ENCODE measurements at regions not wholly inside any gene's neighbourhood (a gene's known extent, or its start where the extent isn't known, plus 50 kb on each side); places are given as distances from the start of the nearest gene placed in this dataset.

DNA sequence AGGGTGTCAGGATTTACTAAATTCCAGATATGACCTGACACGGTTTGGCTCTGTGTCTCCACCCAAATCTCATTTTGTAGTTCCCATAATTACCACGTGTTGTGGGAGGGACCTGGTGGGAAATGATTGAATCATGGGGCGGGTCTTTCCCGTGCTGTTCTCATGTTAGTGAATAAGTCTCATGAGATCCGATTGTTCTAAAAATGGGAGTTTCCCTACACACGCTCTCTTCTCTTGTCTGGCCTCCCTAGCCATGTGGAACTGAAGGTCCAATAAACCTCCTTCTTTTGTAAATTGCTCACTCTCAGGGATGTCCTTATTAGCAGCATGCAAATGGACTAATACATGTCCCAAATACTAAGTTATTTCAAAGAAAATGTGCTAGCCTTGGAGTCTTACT is 121.1 kb downstream of the CENPW start:
- Histone ChIP-seq H3K4me2 (ENCODE audit: insufficient read depth, low read length) (no peak overlapping the region), H3K79me2 (ENCODE audit: insufficient read depth, low read length) (no peaks in the 10 kb centered on the region), H3K9me3 (ENCODE audit: low read depth, low read length) (no peaks in the 10 kb centered on the region), H3K27me3 (ENCODE audit: insufficient read depth, low read length) (no peaks in the 10 kb centered on the region), H3K4me3 (ENCODE audit: insufficient read depth, low read length) (no peak overlapping the region), H3K27ac (ENCODE audit: low read depth, low read length) (no peak overlapping the region), H2AFZ (ENCODE audit: low read length) (no peak overlapping the region), H3K4me1 (ENCODE audit: insufficient read depth, low read length) (no peaks in the 10 kb centered on the region), H4K20me1 (ENCODE audit: insufficient read depth, low read length) (no peaks in the 10 kb centered on the region), H3K36me3 (ENCODE audit: insufficient read depth, low read length) (no peaks in the 10 kb centered on the region)
- no peak for TF ChIP-seq CTCF (IDR thresholded peaks at IDR 0.05; ENCODE audit: extremely low read depth, low read depth, low read length)
- no peak for DNase-seq (ENCODE audit: insufficient read length, low spot score, missing footprints)

GRCh38 chr6:126464245-126464644 is 124.3 kb downstream of the CENPW start:
- no peak overlapping the region for H3K27ac ChIP-seq (ENCODE audit: low read depth, low read length)
- no peaks in the 10 kb centered on the region for H3K27me3 ChIP-seq (ENCODE audit: insufficient read depth, low read length)
- H3K79me2 ChIP-seq (ENCODE audit: insufficient read depth, low read length): no peaks in the 10 kb centered on the region
- H3K4me3 ChIP-seq (ENCODE audit: insufficient read depth, low read length): no peak overlapping the region
- no peak for DNase-seq (ENCODE audit: insufficient read length, low spot score, missing footprints)
- H3K9me3 ChIP-seq (ENCODE audit: low read depth, low read length): no peaks in the 10 kb centered on the region
- no peak for TF ChIP-seq CTCF (IDR thresholded peaks at IDR 0.05; ENCODE audit: extremely low read depth, low read depth, low read length)
- no peak overlapping the region for H3K4me2 ChIP-seq (ENCODE audit: insufficient read depth, low read length)
- no peak overlapping the region for H2AFZ ChIP-seq (ENCODE audit: low read length)
- H4K20me1 ChIP-seq (ENCODE audit: insufficient read depth, low read length): no peaks in the 10 kb centered on the region
- H3K4me1 ChIP-seq (ENCODE audit: insufficient read depth, low read length): no peaks in the 10 kb centered on the region
- no peaks in the 10 kb centered on the region for H3K36me3 ChIP-seq (ENCODE audit: insufficient read depth, low read length)

DNA sequence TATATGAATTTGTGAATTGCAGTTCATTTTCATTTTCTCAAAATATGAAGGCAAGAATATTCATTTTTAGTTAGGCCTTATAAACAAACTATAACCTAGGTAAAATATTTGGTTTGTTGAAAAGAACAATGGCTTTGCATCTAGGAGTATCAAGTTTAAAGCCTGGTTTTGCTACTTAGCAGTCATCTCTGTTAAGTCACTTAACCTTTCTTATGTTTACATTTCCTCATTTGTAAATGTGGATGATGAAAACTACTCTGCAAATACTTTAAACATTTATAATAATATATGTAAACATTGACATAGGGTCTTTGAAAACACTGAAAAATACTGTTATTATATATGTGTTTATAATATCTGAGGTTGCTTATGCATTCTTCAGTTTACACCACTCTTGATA is 135.5 kb downstream of the CENPW start:
- H3K36me3 ChIP-seq (ENCODE audit: insufficient read depth, low read length): no peaks in the 10 kb centered on the region
- no peaks in the 10 kb centered on the region for H3K27me3 ChIP-seq (ENCODE audit: insufficient read depth, low read length)
- no peaks in the 10 kb centered on the region for H3K79me2 ChIP-seq (ENCODE audit: insufficient read depth, low read length)
- H3K4me2 ChIP-seq (ENCODE audit: insufficient read depth, low read length): no peak overlapping the region
- H3K4me3 ChIP-seq (ENCODE audit: insufficient read depth, low read length): no peak overlapping the region
- no peak overlapping the region for H2AFZ ChIP-seq (ENCODE audit: low read length)
- no peaks in the 10 kb centered on the region for H4K20me1 ChIP-seq (ENCODE audit: insufficient read depth, low read length)
- no peak for DNase-seq (ENCODE audit: insufficient read length, low spot score, missing footprints)
- no peak overlapping the region for H3K27ac ChIP-seq (ENCODE audit: low read depth, low read length)
- no peaks in the 10 kb centered on the region for H3K4me1 ChIP-seq (ENCODE audit: insufficient read depth, low read length)
- H3K9me3 ChIP-seq (ENCODE audit: low read depth, low read length): no peaks in the 10 kb centered on the region
- no peak for TF ChIP-seq CTCF (IDR thresholded peaks at IDR 0.05; ENCODE audit: extremely low read depth, low read depth, low read length)

GRCh38 chr6:126477678-126478077 is 137.8 kb downstream of the CENPW start:
- H4K20me1 ChIP-seq (ENCODE audit: insufficient read depth, low read length): no peaks in the 10 kb centered on the region
- H3K4me1 ChIP-seq (ENCODE audit: insufficient read depth, low read length): no peaks in the 10 kb centered on the region
- no peak overlapping the region for H3K27ac ChIP-seq (ENCODE audit: low read depth, low read length)
- no peak overlapping the region for H3K4me3 ChIP-seq (ENCODE audit: insufficient read depth, low read length)
- no peak for TF ChIP-seq CTCF (IDR thresholded peaks at IDR 0.05; ENCODE audit: extremely low read depth, low read depth, low read length)
- no peak overlapping the region for H3K4me2 ChIP-seq (ENCODE audit: insufficient read depth, low read length)
- H3K9me3 ChIP-seq (ENCODE audit: low read depth, low read length): no peaks in the 10 kb centered on the region
- H2AFZ ChIP-seq (ENCODE audit: low read length): no peak overlapping the region
- no peaks in the 10 kb centered on the region for H3K79me2 ChIP-seq (ENCODE audit: insufficient read depth, low read length)
- H3K27me3 ChIP-seq (ENCODE audit: insufficient read depth, low read length): no peaks in the 10 kb centered on the region
- H3K36me3 ChIP-seq (ENCODE audit: insufficient read depth, low read length): no peaks in the 10 kb centered on the region
- no peak for DNase-seq (ENCODE audit: insufficient read length, low spot score, missing footprints)

Measured in osteoblast (primary cell).